ENCODE measurements at regions not wholly inside any gene's neighbourhood (a gene's known extent, or its start where the extent isn't known, plus 50 kb on each side); places are given as distances from the start of the nearest gene placed in this dataset.

DNA sequence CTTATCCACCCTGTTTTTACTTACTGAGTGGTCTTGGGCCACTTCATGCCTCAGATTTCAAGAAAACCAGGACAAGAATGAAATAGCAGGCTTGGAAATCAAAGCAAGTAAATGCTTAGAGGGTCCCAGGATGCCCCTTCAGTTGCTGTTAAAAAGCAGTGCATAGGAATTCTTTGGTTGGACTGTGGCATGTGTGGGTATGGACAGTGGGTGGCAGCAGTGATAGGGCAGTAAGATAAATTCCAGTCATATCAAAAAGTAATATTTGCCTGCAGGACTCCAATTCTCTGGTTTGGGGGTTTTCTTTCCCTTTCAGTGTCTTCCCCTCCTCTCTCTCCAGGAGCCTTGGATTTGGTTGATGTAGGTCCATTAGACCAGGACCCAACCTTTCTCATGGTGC, 306.7 kb upstream of the CLINT1 start:
- no peak overlapping the region for H3K27ac Mint-ChIP-seq
- H3K9me3 Mint-ChIP-seq: no peaks in the 10 kb centered on the region
- no peak for ATAC-seq
- DNase-seq (ENCODE audit: low spot score in 2 of 2): no peak
- H3K4me3 Mint-ChIP-seq: no peak overlapping the region
- no peaks in the 10 kb centered on the region for H3K4me1 Mint-ChIP-seq
- H3K36me3 Mint-ChIP-seq: no peaks in the 10 kb centered on the region

DNA sequence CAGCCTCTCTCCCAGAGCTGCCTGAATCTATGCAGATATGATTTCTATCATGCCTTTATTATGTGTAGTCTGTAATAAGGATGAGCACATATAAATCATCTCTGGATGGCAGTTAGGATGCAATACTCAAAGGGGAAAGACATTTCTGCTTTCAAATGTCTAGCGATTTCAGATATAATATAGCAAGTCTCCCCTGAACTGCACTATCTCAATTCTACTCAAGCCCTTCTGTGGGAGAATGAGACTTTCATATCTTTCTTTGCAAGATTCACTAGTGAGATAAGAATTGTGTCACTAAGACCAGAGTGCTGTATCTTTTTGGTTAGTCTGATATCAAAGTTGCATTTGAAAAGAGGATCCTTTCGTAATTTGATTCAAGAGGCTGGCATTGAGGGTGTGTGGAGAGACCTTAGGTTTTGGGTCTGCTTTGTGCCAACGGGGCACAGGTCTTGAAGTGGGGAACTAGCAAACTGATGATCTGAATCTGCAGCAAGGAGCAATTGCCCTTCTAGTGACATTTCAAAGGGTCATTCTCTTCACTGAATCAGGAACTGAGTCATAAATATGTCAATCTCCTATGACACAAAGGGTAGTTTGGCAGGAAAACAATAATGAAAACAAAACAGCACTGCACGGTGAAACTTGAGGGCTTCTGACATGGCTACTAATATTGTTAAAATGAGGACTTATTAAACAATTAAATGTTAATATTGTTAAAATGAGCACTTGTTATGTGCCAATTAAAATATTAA, 305.5 kb upstream of the CLINT1 start:
- no peaks in the 10 kb centered on the region for H3K9me3 Mint-ChIP-seq
- H3K4me1 Mint-ChIP-seq: no peaks in the 10 kb centered on the region
- no peak for DNase-seq (ENCODE audit: low spot score in 2 of 2)
- H3K27ac Mint-ChIP-seq: no peak overlapping the region
- ATAC-seq: no peak
- H3K4me3 Mint-ChIP-seq: no peak overlapping the region
- H3K36me3 Mint-ChIP-seq: no peaks in the 10 kb centered on the region

DNA sequence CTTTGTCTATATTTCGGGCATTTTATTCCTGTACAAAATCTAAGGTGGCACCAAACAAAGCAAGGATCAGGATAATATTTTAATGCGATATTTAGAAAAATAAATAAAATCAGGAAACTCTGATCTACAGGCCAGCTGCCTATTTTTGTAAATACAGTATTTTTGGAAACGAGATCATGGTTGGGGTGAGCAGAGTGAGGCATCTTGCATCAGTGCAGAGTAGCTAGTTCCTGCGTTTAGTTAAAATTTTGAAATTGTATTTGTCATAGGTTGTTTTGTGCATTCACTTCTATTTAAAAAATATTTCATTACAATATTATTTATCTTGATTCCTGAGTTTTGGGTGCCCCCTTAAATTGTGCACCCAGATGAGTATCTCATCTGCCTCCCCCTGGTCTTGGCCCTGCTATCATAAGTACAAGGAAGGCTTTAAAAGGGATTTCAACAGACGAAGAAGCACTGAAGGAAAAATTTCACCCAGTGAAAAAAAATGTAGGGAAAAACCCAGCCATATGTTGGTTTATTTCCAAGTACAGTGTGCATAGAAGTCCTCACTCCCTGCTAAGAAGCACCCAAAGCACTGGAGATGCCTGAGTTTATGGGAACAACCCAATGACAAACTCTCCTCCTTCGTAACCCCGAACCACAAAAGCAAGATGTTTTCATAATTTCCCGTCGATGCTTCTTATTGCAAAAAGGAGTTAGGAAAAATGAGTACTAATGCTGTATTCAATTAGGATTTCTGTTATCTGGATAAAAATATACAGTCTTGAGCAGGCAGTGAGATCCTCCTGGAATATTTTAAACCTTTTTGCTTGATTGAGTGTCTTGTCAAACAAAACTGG, 304.7 kb upstream of the CLINT1 start:
- H3K4me3 Mint-ChIP-seq: no peak overlapping the region
- H3K27ac Mint-ChIP-seq: no peak overlapping the region
- H3K4me1 Mint-ChIP-seq: no peaks in the 10 kb centered on the region
- no peaks in the 10 kb centered on the region for H3K9me3 Mint-ChIP-seq
- H3K36me3 Mint-ChIP-seq: no peaks in the 10 kb centered on the region
- no peak for DNase-seq (ENCODE audit: low spot score in 2 of 2)
- ATAC-seq: no peak

DNA sequence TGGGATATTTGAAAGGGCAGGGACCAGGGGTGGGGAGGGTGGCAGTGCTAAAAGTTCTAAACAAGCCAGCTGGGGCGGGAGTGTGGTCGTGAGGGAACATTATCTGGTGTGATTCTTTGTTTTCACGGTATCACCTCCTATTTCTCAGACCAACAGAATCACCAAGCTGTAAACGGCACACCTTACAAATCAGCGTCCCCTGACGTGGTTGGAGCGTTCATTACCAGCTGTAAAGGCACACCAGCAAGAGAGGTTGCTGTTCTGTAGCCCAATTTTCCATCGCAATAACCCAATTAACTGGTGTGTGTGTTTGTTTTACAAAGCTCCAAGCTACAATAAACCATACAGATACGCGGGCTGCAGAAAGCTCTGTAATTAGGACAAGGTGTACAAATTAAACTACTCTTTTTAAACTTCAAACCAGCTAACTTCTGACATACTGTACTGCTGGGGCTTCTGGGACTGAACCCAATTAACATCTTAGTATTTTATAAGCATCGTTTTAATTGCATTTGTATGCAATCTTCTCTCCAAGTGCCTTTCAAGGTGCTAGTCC, 303.6 kb upstream of the CLINT1 start:
- no peak overlapping the region for H3K27ac Mint-ChIP-seq
- H3K36me3 Mint-ChIP-seq: no peaks in the 10 kb centered on the region
- no peaks in the 10 kb centered on the region for H3K9me3 Mint-ChIP-seq
- H3K4me3 Mint-ChIP-seq: no peak overlapping the region
- ATAC-seq (no peak), DNase-seq (ENCODE audit: low spot score in 2 of 2) (no peak)
- H3K4me1 Mint-ChIP-seq: no peaks in the 10 kb centered on the region

DNA sequence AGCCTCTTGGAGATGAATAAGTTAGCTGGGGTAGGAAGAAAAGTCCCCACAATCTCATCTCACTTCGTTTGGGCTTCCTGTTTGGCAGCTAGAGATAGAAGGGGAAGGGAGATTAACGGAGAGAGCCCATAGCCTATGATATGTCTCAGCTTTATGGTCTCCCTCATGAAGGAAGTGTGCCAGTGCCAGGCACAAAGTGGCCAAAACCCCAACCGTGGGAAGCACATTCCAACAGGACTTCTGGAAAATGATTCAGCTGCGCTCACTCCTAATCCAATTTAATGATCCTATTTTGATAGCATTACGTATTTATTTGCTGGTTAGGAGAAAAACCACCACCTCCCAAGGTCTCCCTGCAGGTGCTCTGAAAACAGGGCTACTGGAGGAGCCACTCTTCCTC, 303.1 kb upstream of the CLINT1 start:
- no peaks in the 10 kb centered on the region for H3K9me3 Mint-ChIP-seq
- H3K27ac Mint-ChIP-seq: no peak overlapping the region
- ATAC-seq (no peak), DNase-seq (ENCODE audit: low spot score in 2 of 2) (no peak)
- no peak overlapping the region for H3K4me3 Mint-ChIP-seq
- no peaks in the 10 kb centered on the region for H3K4me1 Mint-ChIP-seq
- H3K36me3 Mint-ChIP-seq: no peaks in the 10 kb centered on the region

DNA sequence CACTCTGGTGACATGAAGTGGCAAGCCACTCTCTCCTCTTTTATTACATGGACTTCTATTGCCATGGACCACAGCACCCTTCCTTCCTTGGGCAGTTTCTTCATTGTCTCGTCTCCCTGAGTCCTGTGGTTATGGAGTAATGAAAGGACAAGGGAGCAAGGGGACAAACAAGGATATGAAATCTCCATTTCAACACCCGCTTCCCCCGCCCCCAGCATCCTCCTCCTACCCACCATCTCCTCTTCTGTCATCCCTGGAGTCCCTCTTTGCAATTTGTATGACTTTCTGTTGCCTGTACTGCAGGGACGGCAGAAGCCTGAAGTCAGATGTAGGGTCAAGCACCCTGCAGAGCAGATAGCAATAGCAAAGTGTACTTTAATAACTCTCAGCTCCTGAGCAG, 300.7 kb upstream of the CLINT1 start:
- no peaks in the 10 kb centered on the region for H3K4me1 Mint-ChIP-seq
- ATAC-seq (no peak), DNase-seq (ENCODE audit: low spot score in 2 of 2) (no peak)
- H3K9me3 Mint-ChIP-seq: no peaks in the 10 kb centered on the region
- H3K36me3 Mint-ChIP-seq: no peaks in the 10 kb centered on the region
- no peak overlapping the region for H3K4me3 Mint-ChIP-seq
- H3K27ac Mint-ChIP-seq: no peak overlapping the region

DNA sequence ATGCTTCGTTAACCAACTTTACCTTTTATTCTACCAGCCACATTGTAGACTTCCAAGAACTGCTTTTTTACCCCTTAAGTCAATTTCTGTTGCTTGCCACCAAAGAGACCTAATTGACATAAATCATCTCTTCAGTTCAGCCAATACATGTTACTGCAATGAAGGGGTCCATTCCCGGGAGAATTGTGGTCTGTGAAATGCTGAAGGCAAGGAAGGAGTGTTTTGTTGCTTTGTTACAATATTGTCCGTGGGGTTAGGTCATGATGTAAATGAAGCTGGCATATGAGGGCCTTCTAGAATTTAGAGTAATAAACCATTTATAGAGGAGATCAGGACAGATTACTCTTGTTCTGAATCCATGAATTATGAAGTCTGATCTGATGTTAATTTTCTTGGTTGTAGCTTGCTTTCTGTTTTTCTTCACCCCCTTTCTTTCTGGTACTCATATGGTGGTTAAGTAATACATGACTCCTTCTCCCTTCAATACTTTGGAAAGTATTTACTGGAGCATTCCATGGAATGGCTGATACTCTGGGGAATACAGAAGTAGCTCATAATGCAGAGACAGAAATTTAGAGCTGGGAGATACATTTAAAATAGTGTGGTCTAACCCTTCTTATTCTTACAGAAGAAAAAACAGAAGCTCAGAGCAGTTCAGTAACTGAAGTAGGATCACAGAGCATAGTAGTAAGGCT, 297.0 kb upstream of the CLINT1 start:
- no peaks in the 10 kb centered on the region for H3K36me3 Mint-ChIP-seq
- ATAC-seq (no peak), DNase-seq (ENCODE audit: low spot score in 2 of 2) (no peak)
- no peaks in the 10 kb centered on the region for H3K9me3 Mint-ChIP-seq
- no peak overlapping the region for H3K27ac Mint-ChIP-seq
- H3K4me1 Mint-ChIP-seq: no peaks in the 10 kb centered on the region
- H3K4me3 Mint-ChIP-seq: no peak overlapping the region

DNA sequence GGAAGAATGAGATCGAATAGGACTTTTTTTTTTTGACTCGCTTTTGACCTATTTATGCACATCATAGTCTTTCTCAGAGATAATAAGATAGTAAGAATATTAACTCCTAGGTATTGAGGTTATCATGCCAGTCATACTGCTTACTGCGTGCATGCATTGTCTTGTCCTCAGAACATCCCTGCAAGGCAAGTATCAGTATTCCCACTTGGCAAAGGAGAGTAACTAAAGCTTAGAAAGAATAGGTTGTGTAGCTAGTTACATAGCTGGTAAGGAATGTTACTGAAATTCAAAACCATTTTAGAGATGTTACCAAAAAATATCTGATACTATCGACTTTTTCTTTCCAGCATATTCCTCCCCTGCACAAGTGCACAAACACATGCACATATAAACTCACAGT, 296.1 kb upstream of the CLINT1 start:
- no peak for ATAC-seq
- Mint-ChIP-seq H3K27ac (no peak overlapping the region), H3K36me3 (no peaks in the 10 kb centered on the region), H3K4me1 (no peaks in the 10 kb centered on the region), H3K9me3 (no peaks in the 10 kb centered on the region), H3K4me3 (no peak overlapping the region)
- no peak for DNase-seq (ENCODE audit: low spot score in 2 of 2)

DNA sequence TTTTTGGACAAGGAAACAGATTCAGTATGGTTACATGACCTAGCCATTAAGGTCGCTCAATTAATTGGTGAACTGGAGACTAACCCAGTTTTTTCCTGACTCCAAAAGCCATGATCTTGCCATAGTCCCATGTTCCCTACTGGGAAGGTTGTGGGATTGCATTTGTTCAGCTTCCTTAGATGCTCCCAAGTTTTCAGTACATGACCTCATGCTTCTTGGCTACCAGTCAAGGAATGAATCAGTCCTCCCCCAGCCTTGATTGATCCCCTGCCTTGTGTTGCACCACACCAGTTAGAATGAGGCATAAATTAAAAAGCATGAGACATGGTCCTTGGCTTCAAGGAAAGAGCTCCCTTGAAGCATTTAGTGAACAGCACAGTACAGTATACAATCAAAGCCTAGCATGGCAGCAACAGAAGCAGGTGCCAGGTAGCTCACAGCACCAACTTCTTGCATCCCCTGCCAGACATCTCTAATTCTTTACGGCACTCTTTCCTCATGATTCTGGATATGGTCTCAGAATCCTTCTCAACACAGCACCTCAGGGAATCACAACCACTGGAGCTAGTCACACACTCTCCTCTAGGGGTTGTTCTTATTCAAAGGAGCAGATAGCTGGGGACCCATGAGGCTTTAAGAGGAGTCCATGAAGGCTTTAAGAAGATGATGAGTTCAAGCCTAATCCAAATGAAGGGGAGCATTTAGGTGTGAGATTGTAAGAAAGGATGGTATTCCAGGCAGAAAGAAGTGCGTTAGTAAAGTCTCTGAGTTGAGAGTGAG, 295.5 kb upstream of the CLINT1 start:
- Mint-ChIP-seq H3K27ac (no peak overlapping the region), H3K9me3 (no peaks in the 10 kb centered on the region), H3K36me3 (no peaks in the 10 kb centered on the region), H3K4me1 (no peaks in the 10 kb centered on the region), H3K4me3 (no peak overlapping the region)
- ATAC-seq: no peak
- no peak for DNase-seq (ENCODE audit: low spot score in 2 of 2)

DNA sequence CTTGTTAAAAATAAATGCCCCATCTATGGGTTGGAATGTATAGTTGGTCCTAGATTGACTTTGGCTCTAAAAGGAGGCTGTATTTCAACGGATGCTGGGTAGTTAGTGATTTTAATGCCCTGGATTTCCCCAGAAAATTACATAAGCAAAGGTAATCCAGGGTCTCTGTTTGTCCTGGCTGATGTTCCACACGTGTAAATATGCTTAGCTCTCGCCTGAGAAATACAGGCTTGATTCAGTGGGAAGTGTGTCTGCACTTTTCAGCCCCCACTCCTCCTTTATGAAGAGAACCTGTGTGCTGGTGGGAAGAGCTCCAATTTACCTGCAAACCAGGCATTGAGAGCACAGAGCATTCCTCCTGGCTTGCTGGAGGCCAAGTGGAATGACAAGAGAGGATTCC, 294.6 kb upstream of the CLINT1 start:
- no peaks in the 10 kb centered on the region for H3K9me3 Mint-ChIP-seq
- DNase-seq (ENCODE audit: low spot score in 2 of 2) (no peak), ATAC-seq (no peak)
- no peak overlapping the region for H3K4me3 Mint-ChIP-seq
- H3K4me1 Mint-ChIP-seq: no peaks in the 10 kb centered on the region
- H3K36me3 Mint-ChIP-seq: no peaks in the 10 kb centered on the region
- no peak overlapping the region for H3K27ac Mint-ChIP-seq

DNA sequence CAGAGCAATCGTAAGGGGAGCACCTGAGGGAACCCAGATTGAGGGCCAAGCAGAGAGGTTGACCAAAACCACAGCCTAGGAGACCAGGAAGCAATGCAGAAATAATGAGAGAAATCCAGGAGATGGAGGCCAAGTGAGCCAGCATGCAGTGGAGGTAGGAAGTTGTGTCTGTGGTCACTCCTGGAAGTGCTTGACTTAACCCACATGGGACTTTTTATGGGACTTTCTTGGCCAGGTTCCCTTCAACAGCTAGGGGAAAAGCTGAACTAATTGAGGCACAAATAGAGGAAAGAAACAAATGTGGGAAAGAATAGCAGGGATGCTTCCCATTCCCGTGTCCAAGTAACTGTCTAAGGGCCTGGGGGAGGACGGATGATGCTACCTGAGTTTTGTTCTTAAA, 293.2 kb upstream of the CLINT1 start:
- no peaks in the 10 kb centered on the region for H3K36me3 Mint-ChIP-seq
- H3K4me1 Mint-ChIP-seq: no peaks in the 10 kb centered on the region
- H3K9me3 Mint-ChIP-seq: no peaks in the 10 kb centered on the region
- H3K4me3 Mint-ChIP-seq: no peak overlapping the region
- DNase-seq (ENCODE audit: low spot score in 2 of 2) (no peak), ATAC-seq (no peak)
- H3K27ac Mint-ChIP-seq: no peak overlapping the region

DNA sequence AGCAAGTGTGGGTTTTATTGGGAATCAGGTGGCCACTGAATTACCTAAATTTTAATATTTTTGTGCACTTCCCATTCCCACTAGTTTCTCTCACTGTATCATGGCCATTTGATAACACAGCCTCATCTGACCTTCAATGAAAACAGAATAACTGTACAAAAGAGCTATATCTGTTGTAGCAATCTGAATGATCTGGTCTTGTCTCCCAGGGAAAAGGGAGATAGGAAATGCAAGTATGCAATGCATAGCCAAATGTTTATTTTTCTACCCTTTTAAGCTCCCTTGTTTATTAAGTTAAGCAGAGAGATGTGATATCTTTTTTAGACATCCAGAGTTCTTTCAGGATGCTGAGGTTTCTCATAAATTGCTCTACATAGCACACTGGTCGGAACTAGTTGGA, 288.3 kb upstream of the CLINT1 start:
- DNase-seq (ENCODE audit: low spot score in 2 of 2) (no peak), ATAC-seq (no peak)
- Mint-ChIP-seq H3K36me3 (no peaks in the 10 kb centered on the region), H3K4me3 (no peak overlapping the region), H3K4me1 (no peaks in the 10 kb centered on the region), H3K27ac (no peak overlapping the region), H3K9me3 (no peaks in the 10 kb centered on the region)

DNA sequence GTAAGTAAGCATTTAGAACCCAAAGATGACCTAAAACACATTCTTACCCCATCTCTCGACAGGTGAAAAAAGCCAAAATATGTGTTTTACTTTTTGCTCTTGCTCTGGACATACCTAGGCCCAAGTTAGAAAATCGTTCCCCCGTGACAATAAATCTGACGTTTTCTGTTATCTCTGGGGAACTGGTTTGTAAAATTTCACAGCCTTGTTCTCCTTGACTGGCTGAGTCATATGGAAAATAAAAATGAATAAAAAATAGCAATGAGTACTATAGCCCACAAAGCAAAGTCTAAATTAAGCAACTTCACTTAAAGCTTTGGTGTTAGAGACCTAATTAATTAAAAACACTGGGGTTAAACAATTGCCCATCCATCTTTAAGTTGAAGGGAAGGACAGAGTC, 286.9 kb upstream of the CLINT1 start:
- DNase-seq (ENCODE audit: low spot score in 2 of 2): no peak
- Mint-ChIP-seq H3K9me3 (no peaks in the 10 kb centered on the region), H3K4me3 (no peak overlapping the region), H3K36me3 (no peaks in the 10 kb centered on the region), H3K4me1 (no peaks in the 10 kb centered on the region), H3K27ac (no peak overlapping the region)
- no peak for ATAC-seq

DNA sequence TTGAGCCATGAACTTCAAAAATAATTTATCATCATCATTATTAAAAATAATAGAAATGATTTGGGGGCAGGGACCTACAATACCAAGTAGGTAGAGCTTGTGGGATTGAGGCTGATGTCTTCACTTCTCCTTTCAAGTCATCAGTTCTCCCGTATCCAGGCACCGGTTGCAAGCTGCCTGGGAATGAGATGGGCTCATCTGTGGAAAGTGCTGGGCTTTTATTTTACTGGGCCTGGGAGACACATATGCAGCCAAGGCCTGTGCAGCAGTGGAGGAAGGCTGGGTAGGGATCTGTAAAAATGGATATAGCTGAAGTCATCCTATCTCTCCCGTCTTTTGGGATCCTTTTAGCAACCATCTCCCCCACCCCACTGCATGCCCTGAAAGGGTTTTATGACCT, 284.1 kb upstream of the CLINT1 start:
- no peak for ATAC-seq
- H3K9me3 Mint-ChIP-seq: no peaks in the 10 kb centered on the region

DNA sequence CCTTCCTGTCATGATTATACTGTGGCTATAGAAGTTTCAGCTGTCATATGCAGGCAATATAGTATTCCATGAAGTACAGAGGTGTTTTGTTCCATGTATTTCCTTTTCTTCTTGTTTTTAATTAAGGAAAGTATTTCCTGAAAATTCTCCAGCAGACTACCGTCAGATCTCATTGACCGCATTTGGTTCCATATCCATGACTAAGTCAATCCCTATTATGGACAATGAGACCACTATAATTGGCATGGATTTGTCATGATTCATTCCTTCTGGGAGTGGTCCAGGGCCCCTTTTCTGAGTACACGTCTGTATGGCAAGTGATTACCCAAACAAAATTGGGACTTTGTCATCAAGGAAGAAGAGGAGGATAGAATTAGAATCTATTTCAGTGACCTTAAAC, 283.2 kb upstream of the CLINT1 start:
- Mint-ChIP-seq H3K27ac (no peak overlapping the region), H3K4me1 (no peaks in the 10 kb centered on the region), H3K4me3 (no peak overlapping the region), H3K36me3 (no peaks in the 10 kb centered on the region), H3K9me3 (no peaks in the 10 kb centered on the region)
- DNase-seq (ENCODE audit: low spot score in 2 of 2) (no peak), ATAC-seq (no peak)

More for the DNA sequence above, 284.1 kb upstream of the CLINT1 start:
- Mint-ChIP-seq H3K4me3 (no peak overlapping the region), H3K4me1 (no peaks in the 10 kb centered on the region), H3K27ac (no peak overlapping the region), H3K36me3 (no peaks in the 10 kb centered on the region)
- DNase-seq (ENCODE audit: low spot score in 2 of 2): no peak

Measured in stimulated activated effector memory CD8-positive, alpha-beta T cell treated with anti-CD3 and anti-CD28 coated beads, Interleukin-12 subunit alpha, Interleukin-12 subunit beta, amount 100 ng/mL, for 72 hours (primary cell).